Osteocyte (in vitro differentiated cells): ENCODE measurements at regions not wholly inside any gene's neighbourhood (a gene's known extent, or its start where the extent isn't known, plus 50 kb on each side); places are given as distances from the start of the nearest gene placed in this dataset.

Experiments used
- DNase-seq: peaks from one replicate; pipeline ENCODE4 v3.0.0; 2021; ENCODE audit warnings: mixed read lengths; ENCODE audit not compliant: unreplicated experiment; ENCODE audit errors: extremely low spot score
- H3K27ac Mint-ChIP-seq: one replicate; pipeline ENCODE4 v1.8.0; 2021; ENCODE audit warnings: mild to moderate bottlenecking, mixed read lengths; ENCODE audit not compliant: unreplicated experiment
- H3K27me3 Mint-ChIP-seq: one replicate; pipeline ENCODE4 v1.8.0; 2021; ENCODE audit warnings: mixed read lengths; ENCODE audit not compliant: unreplicated experiment
- H3K36me3 Mint-ChIP-seq: one replicate; pipeline ENCODE4 v1.8.0; 2021; ENCODE audit warnings: mixed read lengths; ENCODE audit not compliant: unreplicated experiment
- H3K4me1 Mint-ChIP-seq: one replicate; pipeline ENCODE4 v1.8.0; 2021; ENCODE audit warnings: mixed read lengths; ENCODE audit not compliant: unreplicated experiment
- H3K4me3 Mint-ChIP-seq: one replicate; pipeline ENCODE4 v1.8.0; 2021; ENCODE audit warnings: mild to moderate bottlenecking, moderate library complexity, mixed read lengths; ENCODE audit not compliant: unreplicated experiment
- H3K9me3 Mint-ChIP-seq: one replicate; pipeline ENCODE4 v1.8.0; 2021; ENCODE audit warnings: mixed read lengths; ENCODE audit not compliant: unreplicated experiment
- TF ChIP-seq, protein P1 (sequence below): fragments of 200-600 bp; sonication (generic); IDR thresholded peaks from 2 replicates; pipeline ENCODE4 v1.5.0; 2021; ENCODE audit warnings: antibody characterized with exemption, mild to moderate bottlenecking, moderate library complexity

DNA sequence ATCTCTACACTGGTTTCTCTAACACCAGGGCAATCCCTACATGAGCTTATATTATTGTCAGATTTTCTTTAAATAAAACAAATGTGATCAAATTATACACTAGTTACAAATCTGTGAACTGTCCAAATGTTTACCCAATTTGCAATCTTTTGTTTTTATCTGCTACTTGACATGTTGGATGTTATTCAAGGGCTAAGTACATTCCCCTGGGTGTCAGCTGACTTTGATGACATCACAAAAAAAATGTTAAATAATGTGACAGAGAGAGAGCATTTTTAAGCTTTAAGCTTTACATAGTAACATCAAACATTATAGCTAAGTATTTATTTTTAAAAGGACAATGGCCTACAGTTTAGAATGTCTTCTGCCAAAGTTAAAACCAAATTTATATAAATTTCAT, 431.3 kb upstream of the PKN2 start:
- DNase-seq = no peak

DNA sequence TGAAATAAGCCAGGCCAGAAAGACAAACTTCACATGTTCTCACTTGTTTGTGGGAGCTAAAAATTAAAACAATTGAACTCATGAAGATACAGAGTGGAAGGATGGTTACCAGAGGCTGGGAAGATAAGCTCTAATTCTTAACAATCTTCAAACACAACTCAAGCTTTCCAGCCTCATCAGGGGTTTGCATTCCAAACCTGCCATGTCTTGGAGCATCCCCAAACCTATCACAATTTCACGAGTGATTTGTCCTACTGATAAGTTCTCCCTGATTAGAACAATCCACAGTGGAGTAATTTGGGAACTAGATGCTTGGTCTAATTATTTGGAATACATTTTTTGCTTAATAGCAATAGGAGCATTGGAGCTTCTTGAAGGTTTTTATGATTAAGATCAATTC, 418.5 kb upstream of the PKN2 start:
- no peaks in the 10 kb centered on the region for H3K9me3 Mint-ChIP-seq
- H3K4me3 Mint-ChIP-seq = no peak overlapping the region
- no peak for DNase-seq
- H3K4me1 Mint-ChIP-seq = no peaks in the 10 kb centered on the region
- H3K27me3 Mint-ChIP-seq = peaks cover 36% of the 10 kb centered on the region
- no peaks in the 10 kb centered on the region for H3K36me3 Mint-ChIP-seq
- no peak overlapping the region for H3K27ac Mint-ChIP-seq
- TF ChIP-seq, protein P1, sequence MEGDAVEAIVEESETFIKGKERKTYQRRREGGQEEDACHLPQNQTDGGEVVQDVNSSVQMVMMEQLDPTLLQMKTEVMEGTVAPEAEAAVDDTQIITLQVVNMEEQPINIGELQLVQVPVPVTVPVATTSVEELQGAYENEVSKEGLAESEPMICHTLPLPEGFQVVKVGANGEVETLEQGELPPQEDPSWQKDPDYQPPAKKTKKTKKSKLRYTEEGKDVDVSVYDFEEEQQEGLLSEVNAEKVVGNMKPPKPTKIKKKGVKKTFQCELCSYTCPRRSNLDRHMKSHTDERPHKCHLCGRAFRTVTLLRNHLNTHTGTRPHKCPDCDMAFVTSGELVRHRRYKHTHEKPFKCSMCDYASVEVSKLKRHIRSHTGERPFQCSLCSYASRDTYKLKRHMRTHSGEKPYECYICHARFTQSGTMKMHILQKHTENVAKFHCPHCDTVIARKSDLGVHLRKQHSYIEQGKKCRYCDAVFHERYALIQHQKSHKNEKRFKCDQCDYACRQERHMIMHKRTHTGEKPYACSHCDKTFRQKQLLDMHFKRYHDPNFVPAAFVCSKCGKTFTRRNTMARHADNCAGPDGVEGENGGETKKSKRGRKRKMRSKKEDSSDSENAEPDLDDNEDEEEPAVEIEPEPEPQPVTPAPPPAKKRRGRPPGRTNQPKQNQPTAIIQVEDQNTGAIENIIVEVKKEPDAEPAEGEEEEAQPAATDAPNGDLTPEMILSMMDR = no peak

More for the DNA sequence above, 431.3 kb upstream of the PKN2 start:
- H3K4me3 Mint-ChIP-seq = no peak overlapping the region
- peaks cover 5% of the 10 kb centered on the region for H3K27me3 Mint-ChIP-seq
- TF ChIP-seq, protein P1 = no peak
- H3K9me3 Mint-ChIP-seq = no peaks in the 10 kb centered on the region
- no peaks in the 10 kb centered on the region for H3K36me3 Mint-ChIP-seq
- no peaks in the 10 kb centered on the region for H3K4me1 Mint-ChIP-seq
- H3K27ac Mint-ChIP-seq = no peak overlapping the region

DNA sequence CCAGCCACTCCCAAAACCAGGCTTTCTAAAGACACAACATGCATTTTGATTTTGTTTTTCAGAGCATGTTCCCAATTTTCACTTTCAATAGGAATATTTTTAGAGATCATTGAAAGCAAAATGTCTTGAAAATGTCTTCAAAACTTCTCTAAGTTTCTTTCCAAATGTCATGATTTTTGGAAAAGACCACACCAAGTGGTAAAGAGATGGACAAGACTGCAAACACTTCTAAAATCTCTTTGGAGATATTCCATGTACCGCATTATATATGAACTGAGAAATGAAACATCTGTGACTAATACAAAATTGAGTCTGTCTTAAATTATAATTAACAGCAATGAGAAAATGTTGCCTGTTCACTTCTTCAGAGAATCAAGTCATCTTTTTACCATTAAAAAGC, 418.0 kb upstream of the PKN2 start:
- TF ChIP-seq, protein P1 = no peak
- Mint-ChIP-seq H3K9me3 (no peaks in the 10 kb centered on the region), H3K27me3 (peaks cover 40% of the 10 kb centered on the region), H3K4me3 (no peak overlapping the region), H3K36me3 (no peaks in the 10 kb centered on the region), H3K4me1 (no peaks in the 10 kb centered on the region), H3K27ac (no peak overlapping the region)
- DNase-seq = no peak

DNA sequence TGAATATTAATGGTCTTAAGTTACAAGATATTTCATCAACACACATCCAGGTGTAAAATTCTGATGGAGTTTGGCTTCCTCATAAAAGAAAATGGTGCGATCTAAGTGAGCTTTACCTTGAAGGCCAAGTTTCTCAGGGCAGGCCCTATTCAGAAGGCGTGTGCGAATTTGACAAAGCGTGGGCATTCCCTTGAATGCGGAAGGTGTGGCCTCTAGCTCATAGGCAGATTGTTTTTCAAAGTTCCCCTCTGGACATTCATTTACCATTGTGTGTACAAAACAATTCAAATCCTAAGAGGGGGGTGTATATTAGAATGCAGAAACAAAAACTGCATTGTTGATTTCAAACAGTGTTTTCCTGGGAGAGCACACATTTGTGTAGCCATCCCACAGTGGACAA, 411.9 kb upstream of the PKN2 start:
- H3K4me1 Mint-ChIP-seq = peaks cover 21% of the 10 kb centered on the region
- peaks cover 9% of the 10 kb centered on the region for H3K27me3 Mint-ChIP-seq

DNA sequence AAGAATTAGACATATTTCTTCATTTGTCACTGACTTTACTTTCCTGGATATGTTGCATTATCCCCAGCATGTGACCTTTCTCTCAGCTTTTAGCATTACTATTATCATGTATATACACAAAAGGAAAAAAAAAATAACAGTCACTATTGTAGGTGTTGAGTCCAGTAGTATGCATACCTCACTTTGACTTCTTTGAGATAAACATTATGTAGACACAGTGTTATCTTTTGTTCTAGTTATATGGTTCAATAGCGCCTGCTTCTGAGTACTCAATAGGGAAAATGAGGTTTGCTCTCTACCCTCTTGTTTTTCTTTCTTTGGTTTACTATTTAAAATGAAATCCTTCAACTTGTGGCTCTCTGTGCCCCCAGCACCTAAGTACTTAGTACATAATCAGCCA, 409.6 kb upstream of the PKN2 start:
- Mint-ChIP-seq H3K27ac (no peak overlapping the region), H3K4me1 (peaks cover 22% of the 10 kb centered on the region), H3K36me3 (no peaks in the 10 kb centered on the region), H3K27me3 (peaks cover 5% of the 10 kb centered on the region), H3K4me3 (no peak overlapping the region), H3K9me3 (no peaks in the 10 kb centered on the region)
- TF ChIP-seq, protein P1 = no peak
- no peak for DNase-seq

More for the DNA sequence above, 411.9 kb upstream of the PKN2 start:
- no peaks in the 10 kb centered on the region for H3K36me3 Mint-ChIP-seq
- no peak overlapping the region for H3K4me3 Mint-ChIP-seq
- TF ChIP-seq, protein P1 = no peak
- no peaks in the 10 kb centered on the region for H3K9me3 Mint-ChIP-seq
- H3K27ac Mint-ChIP-seq = no peak overlapping the region
- no peak for DNase-seq
